ENCODE measurements at regions not wholly inside any gene's neighbourhood (a gene's known extent, or its start where the extent isn't known, plus 50 kb on each side); places are given as distances from the start of the nearest gene placed in this dataset.

GRCh38 chr5:118675247-118675646 lies 313.1 kb downstream of the DTWD2 start:
- no peak for TF ChIP-seq CTCF (conservative IDR thresholded peaks at IDR 0.05; ENCODE audit: low read depth, low read length)
- DNase-seq (ENCODE audit: low read depth): no peak
- H3K4me3 ChIP-seq (ENCODE audit: low read length): no peak overlapping the region

- DNase-seq (ENCODE audit: low read depth): no peak
- H3K4me3 ChIP-seq (ENCODE audit: low read length): no peak overlapping the region
- TF ChIP-seq CTCF (conservative IDR thresholded peaks at IDR 0.05; ENCODE audit: low read depth, low read length): no peak
Measured at GRCh38 chr5:118657576-118657975, 330.8 kb downstream of the DTWD2 start.

GRCh38 chr5:118653872-118654271 lies 334.5 kb downstream of the DTWD2 start:
- H3K4me3 ChIP-seq (ENCODE audit: low read length): no peak overlapping the region
- TF ChIP-seq CTCF (conservative IDR thresholded peaks at IDR 0.05; ENCODE audit: low read depth, low read length): no peak
- no peak for DNase-seq (ENCODE audit: low read depth)

- TF ChIP-seq CTCF (conservative IDR thresholded peaks at IDR 0.05; ENCODE audit: low read depth, low read length): no peak
- no peak for DNase-seq (ENCODE audit: low read depth)
- H3K4me3 ChIP-seq (ENCODE audit: low read length): no peak overlapping the region
Measured at GRCh38 chr5:118653183-118653582, 335.2 kb downstream of the DTWD2 start.

GRCh38 chr5:118651002-118651401 lies 337.3 kb downstream of the DTWD2 start:
- H3K4me3 ChIP-seq (ENCODE audit: low read length): no peak overlapping the region
- TF ChIP-seq CTCF (conservative IDR thresholded peaks at IDR 0.05; ENCODE audit: low read depth, low read length): no peak
- no peak for DNase-seq (ENCODE audit: low read depth)

GRCh38 chr5:118647587-118647986 lies 340.8 kb downstream of the DTWD2 start:
- TF ChIP-seq CTCF (conservative IDR thresholded peaks at IDR 0.05; ENCODE audit: low read depth, low read length): no peak
- no peak overlapping the region for H3K4me3 ChIP-seq (ENCODE audit: low read length)
- no peak for DNase-seq (ENCODE audit: low read depth)

GRCh38 chr5:118646917-118647316 lies 341.4 kb downstream of the DTWD2 start:
- no peak for TF ChIP-seq CTCF (conservative IDR thresholded peaks at IDR 0.05; ENCODE audit: low read depth, low read length)
- H3K4me3 ChIP-seq (ENCODE audit: low read length): no peak overlapping the region
- DNase-seq (ENCODE audit: low read depth): no peak
